ENCODE measurements at regions not wholly inside any gene's neighbourhood (a gene's known extent, or its start where the extent isn't known, plus 50 kb on each side); places are given as distances from the start of the nearest gene placed in this dataset.

DNA sequence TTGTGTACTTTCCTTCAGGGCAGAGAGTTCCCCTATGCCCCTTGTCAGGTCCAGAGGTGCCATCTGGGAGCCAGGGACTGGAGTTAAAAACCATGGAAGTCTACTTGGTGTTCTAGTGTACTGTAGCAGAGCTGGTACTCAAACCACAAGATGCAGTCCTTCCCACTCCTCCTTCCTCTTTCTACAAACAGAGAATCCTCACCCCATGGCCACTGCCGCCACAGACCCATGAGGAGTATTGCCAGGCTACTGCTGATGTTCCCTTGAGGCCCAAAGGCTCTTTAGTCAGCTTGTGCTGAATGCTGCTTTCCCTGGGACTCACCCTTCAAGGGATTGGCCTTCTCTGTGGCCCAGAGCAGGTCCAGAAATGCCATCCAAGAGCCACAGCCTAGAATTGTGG lies 229.2 kb upstream of the ZPLD1 start:
- no peak for DNase-seq (ENCODE audit: low spot score in 2 of 2, unreplicated experiment in 2 of 2)
- H3K9me3 Mint-ChIP-seq = peaks cover 29% of the 10 kb centered on the region
- peaks cover 8% of the 10 kb centered on the region for H3K4me1 Mint-ChIP-seq
- no peak overlapping the region for H3K4me3 Mint-ChIP-seq
- no peak overlapping the region for H3K27ac Mint-ChIP-seq
- H3K36me3 Mint-ChIP-seq = peaks cover 8% of the 10 kb centered on the region
- no peaks in the 10 kb centered on the region for H3K27me3 Mint-ChIP-seq (ENCODE audit: low read depth)
- TF ChIP-seq, protein P1, sequence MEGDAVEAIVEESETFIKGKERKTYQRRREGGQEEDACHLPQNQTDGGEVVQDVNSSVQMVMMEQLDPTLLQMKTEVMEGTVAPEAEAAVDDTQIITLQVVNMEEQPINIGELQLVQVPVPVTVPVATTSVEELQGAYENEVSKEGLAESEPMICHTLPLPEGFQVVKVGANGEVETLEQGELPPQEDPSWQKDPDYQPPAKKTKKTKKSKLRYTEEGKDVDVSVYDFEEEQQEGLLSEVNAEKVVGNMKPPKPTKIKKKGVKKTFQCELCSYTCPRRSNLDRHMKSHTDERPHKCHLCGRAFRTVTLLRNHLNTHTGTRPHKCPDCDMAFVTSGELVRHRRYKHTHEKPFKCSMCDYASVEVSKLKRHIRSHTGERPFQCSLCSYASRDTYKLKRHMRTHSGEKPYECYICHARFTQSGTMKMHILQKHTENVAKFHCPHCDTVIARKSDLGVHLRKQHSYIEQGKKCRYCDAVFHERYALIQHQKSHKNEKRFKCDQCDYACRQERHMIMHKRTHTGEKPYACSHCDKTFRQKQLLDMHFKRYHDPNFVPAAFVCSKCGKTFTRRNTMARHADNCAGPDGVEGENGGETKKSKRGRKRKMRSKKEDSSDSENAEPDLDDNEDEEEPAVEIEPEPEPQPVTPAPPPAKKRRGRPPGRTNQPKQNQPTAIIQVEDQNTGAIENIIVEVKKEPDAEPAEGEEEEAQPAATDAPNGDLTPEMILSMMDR (IDR thresholded peaks at IDR 0.05; ENCODE audit: unreplicated experiment) = no peak

DNA sequence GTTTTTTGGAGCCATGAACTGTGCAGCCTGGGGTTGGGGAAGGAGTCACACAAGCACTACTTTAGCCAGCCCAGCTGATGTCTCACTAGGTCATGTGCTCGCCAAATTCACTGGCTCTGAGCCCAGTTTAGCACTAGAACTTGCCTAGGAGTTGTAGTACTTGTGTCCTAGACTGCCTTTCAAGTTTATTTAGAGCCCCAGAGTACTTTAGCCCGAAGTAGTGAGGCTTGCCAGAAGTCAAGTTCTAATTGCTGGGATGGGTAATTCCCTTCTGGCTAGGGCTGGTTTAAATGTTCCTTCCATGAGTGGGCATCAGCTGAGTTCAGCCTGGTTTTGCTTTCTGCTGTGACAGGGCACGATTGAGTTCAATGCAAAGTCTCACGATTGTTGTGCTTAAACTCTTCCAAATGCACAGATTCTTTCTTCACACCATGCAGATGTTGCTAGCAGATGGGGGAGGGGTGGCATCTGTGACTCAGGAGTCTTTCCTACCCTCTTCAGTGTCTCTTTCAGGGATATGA lies 228.2 kb upstream of the ZPLD1 start:
- no peak for DNase-seq (ENCODE audit: low spot score in 2 of 2, unreplicated experiment in 2 of 2)
- peaks cover 34% of the 10 kb centered on the region for H3K9me3 Mint-ChIP-seq
- H3K36me3 Mint-ChIP-seq = peaks cover 8% of the 10 kb centered on the region
- peak overlapping the region; percentile 3 for H3K27ac Mint-ChIP-seq
- H3K27me3 Mint-ChIP-seq (ENCODE audit: low read depth) = no peaks in the 10 kb centered on the region
- no peak overlapping the region for H3K4me3 Mint-ChIP-seq
- TF ChIP-seq, protein P1 (IDR thresholded peaks at IDR 0.05; ENCODE audit: unreplicated experiment) = no peak
- H3K4me1 Mint-ChIP-seq = peaks cover 8% of the 10 kb centered on the region

DNA sequence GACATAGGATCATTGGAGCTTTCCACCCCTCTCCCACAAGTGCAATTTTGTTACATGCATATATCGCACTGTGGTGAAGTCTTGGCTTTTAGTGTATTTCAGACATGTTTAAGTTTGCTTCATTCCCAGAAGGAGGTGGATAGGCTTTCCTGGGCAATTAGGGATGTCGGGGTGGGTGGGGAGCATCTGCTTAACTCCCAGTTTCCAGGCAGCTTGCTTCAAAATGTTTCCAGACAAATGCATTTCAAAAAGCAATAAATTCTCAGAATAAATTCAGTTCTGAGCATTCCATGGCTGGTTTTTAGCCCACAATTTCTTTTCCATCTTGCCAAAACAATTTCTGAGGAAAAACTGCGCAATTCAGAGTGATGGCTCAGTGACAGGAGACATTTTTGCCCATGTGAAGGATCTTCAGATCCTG lies 227.7 kb upstream of the ZPLD1 start:
- peaks cover 8% of the 10 kb centered on the region for H3K36me3 Mint-ChIP-seq
- peaks cover 38% of the 10 kb centered on the region for H3K9me3 Mint-ChIP-seq
- H3K27ac Mint-ChIP-seq = no peak overlapping the region
- DNase-seq (ENCODE audit: low spot score in 2 of 2, unreplicated experiment in 2 of 2) = no peak
- no peaks in the 10 kb centered on the region for H3K27me3 Mint-ChIP-seq (ENCODE audit: low read depth)
- peaks cover 8% of the 10 kb centered on the region for H3K4me1 Mint-ChIP-seq
- TF ChIP-seq, protein P1 (IDR thresholded peaks at IDR 0.05; ENCODE audit: unreplicated experiment) = no peak
- no peak overlapping the region for H3K4me3 Mint-ChIP-seq

GRCh38 chr3:102215166-102215565 lies 219.6 kb upstream of the ZPLD1 start:
- Mint-ChIP-seq H3K36me3 (peaks cover 4% of the 10 kb centered on the region), H3K27ac (no peak overlapping the region), H3K9me3 (peaks cover 42% of the 10 kb centered on the region), H3K4me3 (no peak overlapping the region), H3K27me3 (ENCODE audit: low read depth) (no peaks in the 10 kb centered on the region), H3K4me1 (no peaks in the 10 kb centered on the region)
- TF ChIP-seq, protein P1 (IDR thresholded peaks at IDR 0.05; ENCODE audit: unreplicated experiment) = no peak
- no peak for DNase-seq (ENCODE audit: low spot score in 2 of 2, unreplicated experiment in 2 of 2)

GRCh38 chr3:102223132-102223531 lies 211.7 kb upstream of the ZPLD1 start:
- peaks cover 30% of the 10 kb centered on the region for H3K4me1 Mint-ChIP-seq

More at GRCh38 chr3:102223132-102223531, 211.7 kb upstream of the ZPLD1 start:
- Mint-ChIP-seq H3K4me3 (no peak overlapping the region), H3K27me3 (ENCODE audit: low read depth) (no peaks in the 10 kb centered on the region), H3K36me3 (peaks cover 7% of the 10 kb centered on the region), H3K27ac (no peak overlapping the region), H3K9me3 (peaks cover 24% of the 10 kb centered on the region)
- TF ChIP-seq, protein P1 (IDR thresholded peaks at IDR 0.05; ENCODE audit: unreplicated experiment) = no peak
- DNase-seq (ENCODE audit: low spot score in 2 of 2, unreplicated experiment in 2 of 2) = no peak
